ENCODE measurements at regions not wholly inside any gene's neighbourhood (a gene's known extent, or its start where the extent isn't known, plus 50 kb on each side); places are given as distances from the start of the nearest gene placed in this dataset.
"Not testable (repeated sequence)": the region's sequence is repeated elsewhere in the genome, so short reads cannot be mapped to it uniquely, and the experiment has no call there.

GRCh38 chr12:5267603-5268423, 164.1 kb upstream of the NTF3 start:
- DNase-seq = no peak

- no peak for DNase-seq
These were observed 163.3 kb upstream of the NTF3 start for GRCh38 chr12:5268424-5269210.

- DNase-seq = no peak
These were observed 162.1 kb upstream of the NTF3 start for GRCh38 chr12:5269846-5270245.

- DNase-seq = no peak
These were observed 159.7 kb upstream of the NTF3 start for GRCh38 chr12:5272018-5272785.

- DNase-seq = peak; percentile 1 to 33
These were observed 158.2 kb upstream of the NTF3 start for GRCh38 chr12:5273709-5274108.

GRCh38 chr12:5276327-5276880, 155.5 kb upstream of the NTF3 start:
- no peak for DNase-seq

- no peak for DNase-seq
These were observed 151.8 kb upstream of the NTF3 start for GRCh38 chr12:5280086-5280485.

- DNase-seq = not testable (repeated sequence)
These were observed 141.5 kb upstream of the NTF3 start for GRCh38 chr12:5290368-5290767.

GRCh38 chr12:5292651-5293050, 139.3 kb upstream of the NTF3 start:
- no peak for DNase-seq

- DNase-seq = no peak
These were observed 138.1 kb upstream of the NTF3 start for GRCh38 chr12:5293773-5294172.

GRCh38 chr12:5294274-5295070, 137.4 kb upstream of the NTF3 start:
- no peak for DNase-seq

GRCh38 chr12:5295151-5295550, 136.8 kb upstream of the NTF3 start:
- no peak for DNase-seq

- no peak for DNase-seq
These were observed 135.9 kb upstream of the NTF3 start for GRCh38 chr12:5295996-5296395.

- no peak for DNase-seq
These were observed 130.4 kb upstream of the NTF3 start for GRCh38 chr12:5301539-5301938.

GRCh38 chr12:5305425-5305824, 126.5 kb upstream of the NTF3 start:
- peak in 1 of 2 experiments; percentile 2 for DNase-seq

GRCh38 chr12:5305886-5306545, 125.9 kb upstream of the NTF3 start:
- no peak for DNase-seq

GRCh38 chr12:5307065-5307464, 124.8 kb upstream of the NTF3 start:
- no peak for DNase-seq

- no peak for DNase-seq
These were observed 123.7 kb upstream of the NTF3 start for GRCh38 chr12:5308216-5308615.

GRCh38 chr12:5308996-5309395, 122.9 kb upstream of the NTF3 start:
- no peak for DNase-seq

GRCh38 chr12:5309654-5310053, 122.3 kb upstream of the NTF3 start:
- no peak for DNase-seq

- DNase-seq = no peak
These were observed 121.8 kb upstream of the NTF3 start for GRCh38 chr12:5310151-5310550.

GRCh38 chr12:5317556-5317955, 114.4 kb upstream of the NTF3 start:
- DNase-seq = no peak

All from NCI-H524 (cell line).